ENCODE measurements at regions not wholly inside any gene's neighbourhood (a gene's known extent, or its start where the extent isn't known, plus 50 kb on each side); places are given as distances from the start of the nearest gene placed in this dataset.
A peak's percentile ranks its signal among the peaks of the same experiment; 100 is the strongest.

GRCh38 chrX:39149761-39150160 lies 348.5 kb downstream of the MID1IP1 start:
- H3K4me3 Mint-ChIP-seq = no peak overlapping the region; the same call in 1 of the 2 replicates
- H3K27ac Mint-ChIP-seq = no peak overlapping the region
- H3K36me3 Mint-ChIP-seq (ENCODE audit: low read depth) = no peaks in the 10 kb centered on the region
- no peaks in the 10 kb centered on the region for H3K4me1 Mint-ChIP-seq (ENCODE audit: low read depth)
- H3K9me3 Mint-ChIP-seq = no peaks in the 10 kb centered on the region
- peak; percentile 23 for DNase-seq
- TF ChIP-seq CTCF (IDR thresholded peaks at IDR 0.05) = peak; percentile 84
- peaks cover 7% of the 10 kb centered on the region for H3K27me3 Mint-ChIP-seq (ENCODE audit: insufficient read depth)

GRCh38 chrX:39150220-39150619 lies 349.0 kb downstream of the MID1IP1 start:
- H3K36me3 Mint-ChIP-seq (ENCODE audit: low read depth) = no peaks in the 10 kb centered on the region
- H3K4me1 Mint-ChIP-seq (ENCODE audit: low read depth) = no peaks in the 10 kb centered on the region
- peaks cover 6% of the 10 kb centered on the region for H3K27me3 Mint-ChIP-seq (ENCODE audit: insufficient read depth)
- no peak for TF ChIP-seq CTCF (IDR thresholded peaks at IDR 0.05)
- DNase-seq = no peak
- no peaks in the 10 kb centered on the region for H3K9me3 Mint-ChIP-seq
- no peak overlapping the region for H3K27ac Mint-ChIP-seq
- H3K4me3 Mint-ChIP-seq = no peak overlapping the region

GRCh38 chrX:39150621-39151020 lies 349.4 kb downstream of the MID1IP1 start:
- TF ChIP-seq CTCF (IDR thresholded peaks at IDR 0.05) = no peak
- Mint-ChIP-seq H3K9me3 (no peaks in the 10 kb centered on the region), H3K36me3 (ENCODE audit: low read depth) (no peaks in the 10 kb centered on the region), H3K4me3 (no peak overlapping the region), H3K4me1 (ENCODE audit: low read depth) (no peaks in the 10 kb centered on the region), H3K27me3 (ENCODE audit: insufficient read depth) (peaks cover 6% of the 10 kb centered on the region), H3K27ac (no peak overlapping the region)
- no peak for DNase-seq

GRCh38 chrX:39152106-39152649 lies 350.9 kb downstream of the MID1IP1 start:
- peaks cover 2% of the 10 kb centered on the region for H3K27me3 Mint-ChIP-seq (ENCODE audit: insufficient read depth)
- TF ChIP-seq CTCF (IDR thresholded peaks at IDR 0.05) = peak; percentile 68

GRCh38 chrX:39156051-39156450 lies 354.8 kb downstream of the MID1IP1 start:
- H3K27me3 Mint-ChIP-seq (ENCODE audit: insufficient read depth) = peaks cover 9% of the 10 kb centered on the region
- no peak overlapping the region for H3K27ac Mint-ChIP-seq
- no peak for DNase-seq
- no peaks in the 10 kb centered on the region for H3K9me3 Mint-ChIP-seq
- no peak overlapping the region for H3K4me3 Mint-ChIP-seq
- H3K4me1 Mint-ChIP-seq (ENCODE audit: low read depth) = peaks cover 26% of the 10 kb centered on the region
- TF ChIP-seq CTCF (IDR thresholded peaks at IDR 0.05) = no peak
- no peaks in the 10 kb centered on the region for H3K36me3 Mint-ChIP-seq (ENCODE audit: low read depth)

More at GRCh38 chrX:39152106-39152649, 350.9 kb downstream of the MID1IP1 start:
- H3K9me3 Mint-ChIP-seq = no peaks in the 10 kb centered on the region
- H3K4me3 Mint-ChIP-seq = no peak overlapping the region
- no peak overlapping the region for H3K27ac Mint-ChIP-seq
- no peaks in the 10 kb centered on the region for H3K4me1 Mint-ChIP-seq (ENCODE audit: low read depth)
- DNase-seq = no peak
- no peaks in the 10 kb centered on the region for H3K36me3 Mint-ChIP-seq (ENCODE audit: low read depth)

- H3K27me3 Mint-ChIP-seq (ENCODE audit: insufficient read depth) = peaks cover 9% of the 10 kb centered on the region
- H3K9me3 Mint-ChIP-seq = no peaks in the 10 kb centered on the region
- no peak overlapping the region for H3K27ac Mint-ChIP-seq
Measured at GRCh38 chrX:39157006-39157405, 355.7 kb downstream of the MID1IP1 start.

More at GRCh38 chrX:39157006-39157405, 355.7 kb downstream of the MID1IP1 start:
- no peak for DNase-seq
- Mint-ChIP-seq H3K4me1 (ENCODE audit: low read depth) (peaks cover 26% of the 10 kb centered on the region), H3K36me3 (ENCODE audit: low read depth) (no peaks in the 10 kb centered on the region), H3K4me3 (no peak overlapping the region)
- TF ChIP-seq CTCF (IDR thresholded peaks at IDR 0.05) = no peak

Measured in HFFc6 (cell line).